Body of pancreas (tissue), 4 donors: ENCODE measurements at regions not wholly inside any gene's neighbourhood (a gene's known extent, or its start where the extent isn't known, plus 50 kb on each side); places are given as distances from the start of the nearest gene placed in this dataset.
A peak's percentile ranks its signal among the peaks of the same experiment; 100 is the strongest.
"Not testable (repeated sequence)": the region's sequence is repeated elsewhere in the genome, so short reads cannot be mapped to it uniquely, and the experiment has no call there.

Source experiments
- ATAC-seq: fragments of 150-250 bp; one replicate; pipeline ENCODE4 v1.9.1; 2016
- DNase-seq, 4 donors: peaks; one replicate each; pipeline ENCODE4 v3.0.0-alpha.2; 2019
- H3K27ac ChIP-seq, 4 donors: fragments of 200-600 bp; sonication (generic); 1 replicate in 3 of 4; 2 replicates in 1 of 4; pipeline versions ENCODE4 v1.5.1 to v1.6.1; 2016 to 2019; ENCODE audit warnings: mild to moderate bottlenecking in 1 of 4, mixed read lengths in 1 of 4, moderate library complexity in 1 of 4
- H3K27me3 ChIP-seq, 2 donors: fragments of 200-600 bp; sonication (generic); one replicate each; pipeline ENCODE4 v1.6.0; 2016; ENCODE audit warnings: mild to moderate bottlenecking in 1 of 2
- H3K36me3 ChIP-seq, 2 donors: fragments of 200-600 bp; sonication (generic); replicated peaks in 1 of 2; 2 replicates each; pipeline ENCODE4 v1.5.1; 2016; ENCODE audit warnings: low read depth in 2 of 2; ENCODE audit not compliant: insufficient read depth in 1 of 2
- H3K4me1 ChIP-seq: fragments of 200-600 bp; sonication (generic); one replicate; pipeline ENCODE4 v1.6.0; 2016
- H3K4me3 ChIP-seq, 2 donors: fragments of 200-600 bp; sonication (generic); 1 replicate in 1 of 2; 2 replicates in 1 of 2; pipeline ENCODE4 v1.5.1; 2016 to 2019
- H3K9me3 ChIP-seq, 3 donors: fragments of 200-600 bp; sonication (generic); 1 replicate in 2 of 3; 2 replicates in 1 of 3; pipeline ENCODE4 v1.5.1; 2016
- POLR2A ChIP-seq, 3 donors: fragments of 450-650 bp; IDR thresholded peaks; one replicate each; pipeline ENCODE4 v1.6.1; 2016; ENCODE audit warnings: antibody characterized with exemption in 3 of 3, mild to moderate bottlenecking in 2 of 3
- WGBS, 2 donors: methylation state at CpG; one replicate each; pipeline ENCODE4 v1.1.5; 2017; 5-methylcytosine and 5-hydroxymethylcytosine counted together
- intact Hi-C: fragments of 100-400 bp; cut with DNase I; formaldehyde crosslinking; loops from one replicate; pipeline ENCODE4 v1.15.1; 2023
- TF ChIP-seq, protein P1 (sequence below), 7 experiments: fragments of 450-650 bp in 4 of 7; fragments of 200-600 bp in 3 of 7; sonication (generic) in 3 of 7; IDR thresholded peaks; one replicate each; pipeline ENCODE4 v1.5.1; 2016 to 2019; ENCODE audit warnings: antibody characterized with exemption in 7 of 7

DNA sequence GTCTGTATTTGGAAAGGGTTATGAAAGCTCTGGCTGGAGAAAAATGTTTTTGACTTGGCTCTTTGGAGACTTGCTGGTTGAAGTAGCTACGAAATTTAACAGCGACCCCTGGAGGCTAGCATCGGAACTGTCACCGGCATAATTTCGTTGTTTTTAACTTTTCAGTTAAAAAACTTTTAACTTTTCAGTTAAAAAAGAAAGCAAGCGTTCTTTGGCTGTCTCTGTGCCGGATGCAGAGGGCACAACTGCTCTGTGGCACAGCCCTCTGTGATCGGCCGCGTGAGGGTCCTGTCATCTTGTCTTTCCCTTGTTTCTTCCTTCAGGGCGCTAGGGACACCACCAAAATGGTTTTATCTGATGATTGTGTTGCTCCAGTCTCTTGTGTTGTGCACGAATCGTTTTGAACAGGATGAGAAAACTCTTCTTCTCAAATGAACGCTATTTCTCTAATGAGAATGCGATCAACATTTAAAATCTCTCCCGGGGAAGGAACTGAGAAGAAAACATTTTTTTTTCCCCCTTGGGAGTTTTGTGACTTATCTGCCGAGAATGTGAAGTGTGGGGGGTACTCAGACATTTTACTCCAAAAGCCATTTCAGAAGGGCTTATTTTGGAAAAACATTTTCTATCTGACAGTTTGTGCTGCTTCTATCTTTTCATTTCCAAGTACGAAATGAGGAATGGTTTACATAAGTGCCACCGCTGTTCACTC is 57.1 kb downstream of the ADCYAP1 start:
- intact Hi-C loops, result no loop called here
- H3K27ac ChIP-seq, result no peak overlapping the region
- ATAC-seq, result peak; percentile 42

DNA sequence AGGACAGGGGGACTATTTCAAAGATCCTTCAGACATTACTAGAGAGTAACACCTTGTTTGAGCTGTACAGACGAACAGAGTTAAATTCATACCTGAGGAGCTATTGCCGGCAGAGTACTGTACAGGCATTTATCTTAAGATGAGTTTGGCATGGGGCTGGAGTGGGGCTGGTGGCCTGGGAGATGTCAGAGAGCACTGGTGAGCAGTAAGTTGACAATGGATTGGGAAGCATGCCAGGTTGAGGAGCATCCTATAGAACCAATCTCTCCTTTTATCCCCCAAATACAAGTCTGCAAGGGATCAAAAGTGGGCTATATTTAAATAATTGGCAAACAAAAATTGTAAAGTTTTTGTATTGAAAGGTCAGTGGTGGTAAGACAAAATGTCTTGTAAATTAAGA is 58.6 kb downstream of the ADCYAP1 start:
- Histone ChIP-seq H3K4me1 (peaks cover 3% of the 10 kb centered on the region), H3K27me3 (no peaks in the 10 kb centered on the region), H3K4me3 (no peak overlapping the region), H3K9me3 (no peaks in the 10 kb centered on the region), H3K36me3 (no peaks in the 10 kb centered on the region), H3K27ac (no peak overlapping the region)
- ATAC-seq, result no peak
- intact Hi-C loops, result no loop called here
- no peak for DNase-seq
- TF ChIP-seq, protein P1, sequence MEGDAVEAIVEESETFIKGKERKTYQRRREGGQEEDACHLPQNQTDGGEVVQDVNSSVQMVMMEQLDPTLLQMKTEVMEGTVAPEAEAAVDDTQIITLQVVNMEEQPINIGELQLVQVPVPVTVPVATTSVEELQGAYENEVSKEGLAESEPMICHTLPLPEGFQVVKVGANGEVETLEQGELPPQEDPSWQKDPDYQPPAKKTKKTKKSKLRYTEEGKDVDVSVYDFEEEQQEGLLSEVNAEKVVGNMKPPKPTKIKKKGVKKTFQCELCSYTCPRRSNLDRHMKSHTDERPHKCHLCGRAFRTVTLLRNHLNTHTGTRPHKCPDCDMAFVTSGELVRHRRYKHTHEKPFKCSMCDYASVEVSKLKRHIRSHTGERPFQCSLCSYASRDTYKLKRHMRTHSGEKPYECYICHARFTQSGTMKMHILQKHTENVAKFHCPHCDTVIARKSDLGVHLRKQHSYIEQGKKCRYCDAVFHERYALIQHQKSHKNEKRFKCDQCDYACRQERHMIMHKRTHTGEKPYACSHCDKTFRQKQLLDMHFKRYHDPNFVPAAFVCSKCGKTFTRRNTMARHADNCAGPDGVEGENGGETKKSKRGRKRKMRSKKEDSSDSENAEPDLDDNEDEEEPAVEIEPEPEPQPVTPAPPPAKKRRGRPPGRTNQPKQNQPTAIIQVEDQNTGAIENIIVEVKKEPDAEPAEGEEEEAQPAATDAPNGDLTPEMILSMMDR (IDR thresholded peaks at IDR 0.05), result no peak
- no peak for TF ChIP-seq POLR2A (IDR thresholded peaks at IDR 0.05)
- WGBS, 2 donors, result 54 to 69% methylated on average over 2 of the region's 2 CpGs

More for the DNA sequence above, 57.1 kb downstream of the ADCYAP1 start:
- WGBS, 2 donors, result 13 to 14% methylated on average over 19 of the region's 19 CpGs
- peaks cover 3% of the 10 kb centered on the region for H3K4me1 ChIP-seq
- peak in 3 of 4 donors; percentile 16 to 37 (median 34) for DNase-seq
- no peak for TF ChIP-seq POLR2A (IDR thresholded peaks at IDR 0.05)
- TF ChIP-seq, protein P1 (IDR thresholded peaks at IDR 0.05), result peak; percentile 60 to 86 (median 66)
- no peaks in the 10 kb centered on the region for H3K36me3 ChIP-seq
- no peaks in the 10 kb centered on the region for H3K9me3 ChIP-seq
- H3K4me3 ChIP-seq, result no peak overlapping the region
- H3K27me3 ChIP-seq, result no peaks in the 10 kb centered on the region

DNA sequence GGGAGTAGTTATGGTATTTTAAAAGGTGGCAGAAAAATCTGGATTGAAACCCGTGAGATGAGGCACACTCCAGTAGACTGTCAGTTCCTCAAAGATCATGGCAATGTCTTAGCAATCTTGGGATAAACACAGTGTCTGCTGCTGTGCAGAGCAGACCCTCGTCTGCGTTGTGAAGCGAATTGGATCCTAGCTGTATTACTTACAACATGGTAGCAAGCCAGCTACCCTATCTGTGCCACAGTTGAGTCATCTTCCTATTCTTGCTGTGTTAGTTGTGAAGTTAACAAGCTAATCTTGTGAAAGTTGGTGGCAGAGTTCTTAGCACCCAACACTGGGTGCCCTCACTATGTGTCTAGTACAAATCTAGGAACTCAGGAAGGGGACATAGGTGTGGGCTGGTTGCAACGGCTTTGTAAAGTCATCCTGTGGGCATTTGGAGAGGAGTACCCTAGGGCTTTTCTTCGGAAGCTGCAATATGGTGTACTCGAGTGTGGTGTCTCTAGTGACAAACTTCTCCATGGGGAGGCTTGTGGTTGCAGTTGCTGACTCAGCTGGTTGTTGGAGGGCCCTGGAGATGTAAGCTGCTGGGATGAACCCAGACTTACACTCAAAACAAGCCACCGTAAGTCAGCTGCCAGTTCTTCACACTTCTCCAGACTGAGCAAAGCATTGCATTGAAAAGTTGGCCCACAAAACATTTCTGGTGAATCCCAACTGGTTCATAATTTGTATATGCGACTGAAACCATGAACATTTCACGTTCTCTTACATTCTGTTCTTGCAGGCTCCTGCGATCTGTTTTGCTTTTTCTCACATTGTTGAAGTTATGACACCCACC is 61.5 kb downstream of the ADCYAP1 start:
- H3K27me3 ChIP-seq, result no peaks in the 10 kb centered on the region
- 64 to 73% methylated on average over 11 of the region's 11 CpGs for WGBS, 2 donors
- no peaks in the 10 kb centered on the region for H3K9me3 ChIP-seq
- DNase-seq (no peak), ATAC-seq (no peak)
- no peak overlapping the region for H3K4me3 ChIP-seq
- H3K36me3 ChIP-seq, result no peaks in the 10 kb centered on the region
- peaks cover 3% of the 10 kb centered on the region for H3K4me1 ChIP-seq
- TF ChIP-seq POLR2A (IDR thresholded peaks at IDR 0.05), result no peak
- TF ChIP-seq, protein P1 (IDR thresholded peaks at IDR 0.05), result no peak
- intact Hi-C loops, result no loop called here
- H3K27ac ChIP-seq, result no peak overlapping the region

DNA sequence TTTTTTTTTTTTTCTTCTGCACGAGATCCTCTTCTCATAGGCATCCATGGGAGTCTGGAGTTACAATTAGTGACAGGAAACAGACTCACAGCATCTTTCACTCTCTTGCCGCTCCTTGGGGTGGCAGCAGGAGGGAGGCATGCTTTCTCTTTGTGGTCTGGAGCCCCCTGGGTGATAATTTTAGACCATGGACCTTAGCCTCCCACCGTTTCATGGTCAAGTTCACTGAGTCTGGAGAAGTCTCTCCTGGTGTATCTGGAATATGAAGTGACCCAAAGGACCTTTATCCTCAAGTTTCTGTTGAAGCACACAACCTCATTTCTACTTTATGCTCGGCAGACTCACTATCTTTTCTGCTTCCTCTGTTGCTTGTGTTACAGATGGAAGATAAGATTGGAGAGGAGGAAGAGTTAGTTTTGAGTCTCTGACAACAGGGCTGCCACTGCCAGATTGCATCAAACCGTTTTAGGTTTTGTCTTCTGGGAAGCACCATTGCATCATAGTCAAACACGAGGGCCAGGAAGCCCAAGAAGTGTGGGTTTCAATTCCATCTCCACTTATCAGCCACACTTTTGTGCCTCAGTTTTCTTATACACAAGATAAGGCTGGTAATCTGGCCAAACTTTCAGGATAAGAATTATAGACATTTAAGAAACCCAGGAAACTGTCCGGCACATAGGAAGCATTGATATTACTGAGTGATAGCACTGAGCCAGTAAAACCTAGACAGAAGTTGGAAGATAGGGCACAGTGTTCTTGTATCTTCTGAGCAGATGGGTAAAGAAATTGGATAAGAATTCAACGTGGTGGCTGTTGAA is 62.3 kb downstream of the ADCYAP1 start:
- Histone ChIP-seq H3K27ac (no peak overlapping the region), H3K27me3 (no peaks in the 10 kb centered on the region), H3K4me3 (no peak overlapping the region), H3K36me3 (no peaks in the 10 kb centered on the region), H3K9me3 (no peaks in the 10 kb centered on the region), H3K4me1 (no peaks in the 10 kb centered on the region)
- no peak for ATAC-seq
- intact Hi-C loops, result no loop called here
- no peak for DNase-seq
- 45 to 57% methylated on average over 8 of the region's 8 CpGs for WGBS, 2 donors
- TF ChIP-seq, protein P1 (IDR thresholded peaks at IDR 0.05), result no peak
- TF ChIP-seq POLR2A (IDR thresholded peaks at IDR 0.05), result no peak

DNA sequence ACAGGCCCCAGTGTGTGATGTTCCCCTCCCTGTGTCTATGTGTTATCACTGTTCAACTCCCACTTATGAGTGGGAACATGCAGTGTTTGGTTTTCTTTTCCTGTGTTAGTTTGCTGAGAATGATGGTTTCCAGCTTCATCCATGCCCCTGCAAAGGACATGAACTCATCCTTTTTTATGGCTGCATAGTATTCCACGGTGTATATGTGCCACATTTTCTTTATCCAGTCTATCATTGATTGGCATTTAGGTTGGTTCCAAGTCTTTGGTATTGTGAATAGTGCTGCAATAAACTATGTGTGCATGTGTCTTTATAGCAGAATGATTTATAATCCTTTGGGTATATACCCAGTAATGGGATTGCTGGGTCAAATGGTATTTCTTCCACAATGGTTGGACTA is 64.2 kb downstream of the ADCYAP1 start:
- H3K4me1 ChIP-seq, H3K9me3 ChIP-seq, H3K36me3 ChIP-seq, H3K4me3 ChIP-seq, intact Hi-C loops, H3K27ac ChIP-seq, ATAC-seq, H3K27me3 ChIP-seq, DNase-seq: not testable (repeated sequence)
- 58 to 83% methylated on average over 1 of the region's 1 CpG for WGBS, 2 donors

DNA sequence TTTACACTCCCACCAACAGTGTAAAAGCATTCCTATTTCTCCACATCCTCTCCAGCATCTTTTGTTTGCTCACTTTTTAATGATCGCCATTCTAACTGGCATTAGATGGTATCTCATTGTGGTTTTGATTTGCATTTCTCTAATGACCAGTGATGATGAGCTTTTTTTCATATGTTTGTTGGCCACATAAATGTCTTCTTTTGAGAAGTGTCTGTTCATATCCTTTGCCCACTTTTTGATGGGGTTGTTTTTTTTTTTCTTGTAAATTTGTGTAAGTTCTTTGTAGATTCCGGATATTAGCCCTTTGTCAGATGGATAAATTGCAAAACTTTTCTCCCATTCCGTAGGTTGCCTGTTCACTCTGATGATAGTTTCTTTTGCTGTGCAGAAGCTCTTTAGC is 64.6 kb downstream of the ADCYAP1 start:
- ATAC-seq, H3K9me3 ChIP-seq, H3K4me3 ChIP-seq, H3K27me3 ChIP-seq, H3K27ac ChIP-seq, intact Hi-C loops, H3K36me3 ChIP-seq, DNase-seq, H3K4me1 ChIP-seq: not testable (repeated sequence)
- WGBS, 2 donors, result 74 to 83% methylated on average over 3 of the region's 3 CpGs

DNA sequence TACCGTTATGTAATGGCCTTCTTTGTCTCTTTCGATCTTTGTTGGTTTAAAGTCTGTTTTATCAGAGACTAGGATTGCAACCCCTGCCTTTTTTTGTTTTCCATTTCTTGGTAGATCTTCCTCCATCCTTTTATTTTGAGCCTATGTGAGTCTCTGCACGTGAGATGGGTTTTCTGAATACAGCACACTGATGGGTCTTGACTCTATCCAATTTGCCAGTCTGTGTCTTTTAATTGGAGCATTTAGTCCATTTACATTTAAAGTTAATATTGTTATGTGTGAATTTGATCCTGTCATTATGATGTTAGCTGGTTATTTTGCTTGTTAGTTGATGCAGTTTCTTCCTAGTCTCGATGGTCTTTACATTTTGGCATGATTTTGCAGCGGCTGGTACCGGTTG is 69.9 kb downstream of the ADCYAP1 start:
- intact Hi-C loops, H3K9me3 ChIP-seq, H3K36me3 ChIP-seq, ATAC-seq, DNase-seq, H3K4me1 ChIP-seq, H3K27ac ChIP-seq, H3K27me3 ChIP-seq, H3K4me3 ChIP-seq: not testable (repeated sequence)
- 63 to 67% methylated on average over 3 of the region's 6 CpGs for WGBS, 2 donors
